ENCODE measurements at regions not wholly inside any gene's neighbourhood (a gene's known extent, or its start where the extent isn't known, plus 50 kb on each side); places are given as distances from the start of the nearest gene placed in this dataset.
"Not testable (repeated sequence)": the region's sequence is repeated elsewhere in the genome, so short reads cannot be mapped to it uniquely, and the experiment has no call there.

DNA sequence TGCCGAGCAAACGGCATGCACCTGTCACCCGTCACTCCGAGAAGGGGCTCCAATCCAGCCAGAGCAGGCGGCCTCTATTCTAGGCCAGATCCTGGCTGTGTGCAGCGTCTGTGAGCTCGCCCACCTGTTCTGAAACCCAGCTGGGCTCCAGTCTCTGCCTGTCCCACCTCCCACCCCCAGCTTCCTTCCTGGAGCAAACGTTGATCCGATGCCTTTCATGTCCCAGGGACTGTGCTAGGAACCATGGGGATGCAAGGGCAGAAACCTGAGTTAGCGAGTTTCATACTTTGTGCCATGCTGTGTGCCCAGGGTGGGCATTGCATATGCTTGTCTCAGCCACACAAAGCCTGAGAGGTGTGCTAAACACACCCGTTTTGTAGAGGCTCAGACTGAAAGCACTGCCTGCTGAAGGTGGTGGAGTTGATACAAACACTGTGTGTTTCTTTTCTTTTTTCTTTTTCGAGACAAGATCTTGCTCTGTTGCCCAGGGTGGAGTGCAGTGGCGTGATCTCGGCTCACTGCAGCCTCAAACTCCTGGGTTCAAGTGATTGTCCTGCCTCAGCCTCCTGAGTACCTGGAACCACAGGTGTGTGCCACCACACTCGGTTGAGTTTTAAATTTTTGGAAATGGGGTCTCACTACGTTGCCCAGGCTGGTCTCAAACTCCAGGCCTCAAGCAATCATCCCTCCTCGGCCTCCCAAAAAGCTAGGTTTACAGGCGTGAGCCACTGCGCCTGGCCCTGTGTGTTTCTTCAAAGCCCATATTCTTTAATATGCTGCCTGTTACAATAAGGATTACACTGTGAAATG, 84.1 kb upstream of the MED13L start:
- DNase-seq: peak; percentile 92

DNA sequence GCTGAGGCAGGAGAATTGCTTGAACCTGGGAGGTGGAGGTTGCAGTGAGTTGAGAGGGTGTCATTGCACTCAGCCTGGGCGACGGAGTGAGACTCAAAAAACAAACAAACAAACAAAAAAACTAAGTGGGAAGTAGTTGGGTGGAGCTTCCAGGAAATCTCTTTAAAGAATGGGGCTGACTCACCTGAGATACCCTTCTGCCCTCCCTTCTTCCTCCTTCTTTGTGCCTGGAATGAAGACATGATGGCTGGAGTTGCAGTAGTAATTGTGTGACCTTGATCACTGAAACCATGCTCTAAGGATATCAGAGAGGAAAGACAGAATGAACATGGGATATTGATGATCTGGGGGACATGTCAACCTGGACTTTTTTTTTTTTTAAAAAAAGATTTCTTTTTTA, 87.6 kb upstream of the MED13L start:
- DNase-seq: no peak

DNA sequence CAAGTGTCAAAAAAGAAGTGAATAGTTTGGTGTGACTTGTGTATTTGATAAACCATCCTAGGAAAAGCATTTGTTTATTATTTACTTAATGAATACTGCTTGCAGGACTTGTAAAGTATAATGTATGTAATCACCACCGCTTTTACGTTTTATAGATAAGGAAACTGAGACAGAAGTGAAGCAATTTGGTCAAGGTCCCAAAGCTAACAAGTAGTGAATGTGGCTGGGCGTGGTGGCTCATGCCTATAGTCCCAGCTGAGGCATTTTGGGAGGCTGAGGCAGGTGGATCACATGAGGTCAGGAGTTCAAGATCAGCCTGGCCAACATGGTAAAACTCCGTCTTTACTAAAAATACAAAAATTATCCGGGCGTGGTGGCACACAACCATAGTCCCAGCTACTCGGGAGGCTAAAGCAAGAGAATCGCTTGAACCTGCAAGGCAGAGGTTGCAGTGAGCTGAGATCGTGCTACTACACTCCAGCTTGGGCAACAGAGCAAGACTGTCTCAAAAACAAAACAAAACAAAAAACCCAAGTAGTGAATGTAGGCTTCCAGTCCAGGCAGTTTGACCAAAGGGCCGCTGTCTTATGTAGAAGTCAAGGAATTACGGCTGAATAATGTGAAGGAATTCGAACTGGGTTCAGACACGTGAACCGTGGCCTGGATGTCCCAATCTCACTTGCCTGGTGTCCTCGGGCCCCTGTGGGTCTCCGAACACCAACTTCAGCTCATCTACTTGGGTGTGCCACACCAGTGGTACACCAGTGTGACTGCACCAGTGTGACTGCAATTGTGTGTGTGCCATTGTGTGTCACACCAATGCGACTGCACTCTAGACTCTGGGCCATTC, 88.3 kb upstream of the MED13L start:
- no peak for DNase-seq

DNA sequence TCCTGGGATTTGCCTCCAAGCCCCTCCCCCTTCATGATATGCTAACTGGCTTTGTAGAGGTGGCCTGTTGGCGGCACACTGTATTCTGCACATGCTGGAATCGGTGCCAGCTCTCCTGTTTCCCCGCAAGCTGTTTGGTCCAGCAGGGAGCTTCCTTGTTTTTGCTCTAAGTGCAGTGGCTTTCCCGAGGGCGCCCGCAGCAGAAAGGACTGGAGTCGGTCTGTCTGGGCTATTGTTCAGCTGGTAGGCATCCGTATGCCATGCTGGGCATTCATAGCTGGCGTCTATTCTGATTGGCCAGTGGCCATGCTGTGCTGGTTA, 88.9 kb upstream of the MED13L start:
- DNase-seq: no peak

DNA sequence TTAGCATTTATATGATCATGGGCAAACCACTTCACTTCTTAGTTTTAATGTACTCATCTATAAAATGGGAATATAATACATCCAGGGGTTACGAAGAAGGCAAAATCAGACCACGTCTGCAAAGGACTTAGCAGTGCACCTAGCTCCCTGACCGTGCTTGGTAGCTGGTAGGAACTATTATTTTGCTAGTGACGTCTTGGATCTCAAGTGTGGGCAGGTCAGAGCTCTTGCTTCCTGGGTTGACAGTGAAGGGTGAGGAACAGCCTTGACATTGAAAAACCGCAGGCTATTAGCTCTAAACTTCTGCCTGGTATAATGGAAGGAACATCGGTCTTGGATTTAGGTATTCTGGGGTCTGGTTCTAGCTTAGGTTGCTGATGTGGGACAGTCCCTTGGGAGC, 89.3 kb upstream of the MED13L start:
- DNase-seq: no peak

DNA sequence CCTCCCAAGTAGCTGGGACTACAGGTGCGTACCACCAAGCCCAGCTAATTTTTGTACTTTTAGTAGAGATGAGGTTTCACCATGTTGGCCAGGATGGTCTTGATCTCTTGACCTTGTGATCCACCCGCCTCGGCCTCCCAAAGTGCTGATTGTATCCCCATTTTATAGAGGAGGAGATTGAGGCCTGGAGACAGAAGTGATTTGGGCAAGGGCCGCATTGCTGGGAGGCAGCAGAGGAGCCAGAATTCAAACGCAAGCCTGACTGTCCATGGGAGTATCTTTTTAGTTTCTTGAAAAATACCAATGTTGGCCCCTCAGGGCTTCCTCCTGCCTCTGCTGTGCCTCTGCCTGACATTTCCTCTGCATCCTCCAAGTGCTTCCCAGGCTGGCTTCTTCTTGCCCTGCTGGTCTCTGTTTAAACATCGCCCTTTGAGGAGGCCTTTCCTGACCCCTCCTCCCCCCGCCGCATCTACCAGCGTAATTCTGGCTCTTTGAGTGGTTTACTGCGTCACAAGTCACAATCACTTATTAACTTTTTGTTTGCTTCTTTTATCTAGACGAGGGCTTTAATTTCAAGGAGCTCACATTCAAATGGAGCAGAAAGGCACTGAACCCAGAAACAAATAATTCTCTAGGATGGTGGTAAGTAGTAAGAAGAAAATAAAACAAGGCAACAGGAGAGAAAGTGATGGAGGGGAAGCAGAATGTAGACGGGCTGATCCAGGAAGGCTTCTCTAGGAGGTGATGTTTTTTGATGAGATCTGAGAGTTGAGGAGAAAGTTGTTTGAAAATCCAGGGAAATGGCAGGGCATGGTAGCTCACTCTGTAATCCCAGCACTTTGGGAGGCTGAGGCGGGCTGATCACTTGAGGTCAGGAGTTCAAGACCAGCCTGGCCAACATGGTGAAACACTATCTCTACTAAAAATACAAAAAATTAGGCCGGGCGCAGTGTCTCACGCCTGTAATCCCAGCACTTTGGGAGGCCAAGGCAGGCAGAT, 91.0 kb upstream of the MED13L start:
- no peak for DNase-seq

DNA sequence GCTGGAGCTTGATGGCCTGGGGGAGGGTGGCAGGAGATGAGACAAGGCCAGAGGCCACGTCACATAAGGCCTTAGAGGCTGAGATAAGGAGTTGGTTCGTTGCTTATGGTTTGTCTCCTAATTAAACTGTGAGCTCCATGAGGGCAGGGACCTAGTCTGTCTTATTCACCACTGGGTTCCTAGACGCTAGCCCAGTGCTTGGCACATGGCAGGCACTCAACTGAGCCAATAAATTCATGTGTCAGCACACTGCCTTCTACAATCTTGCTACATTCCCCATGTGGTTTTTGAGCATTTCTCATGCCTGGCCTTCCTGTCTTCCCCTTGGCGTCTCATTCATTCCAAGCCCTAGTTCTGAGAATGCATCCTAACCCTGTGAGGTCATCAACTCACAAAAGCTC, 92.5 kb upstream of the MED13L start:
- DNase-seq: no peak

DNA sequence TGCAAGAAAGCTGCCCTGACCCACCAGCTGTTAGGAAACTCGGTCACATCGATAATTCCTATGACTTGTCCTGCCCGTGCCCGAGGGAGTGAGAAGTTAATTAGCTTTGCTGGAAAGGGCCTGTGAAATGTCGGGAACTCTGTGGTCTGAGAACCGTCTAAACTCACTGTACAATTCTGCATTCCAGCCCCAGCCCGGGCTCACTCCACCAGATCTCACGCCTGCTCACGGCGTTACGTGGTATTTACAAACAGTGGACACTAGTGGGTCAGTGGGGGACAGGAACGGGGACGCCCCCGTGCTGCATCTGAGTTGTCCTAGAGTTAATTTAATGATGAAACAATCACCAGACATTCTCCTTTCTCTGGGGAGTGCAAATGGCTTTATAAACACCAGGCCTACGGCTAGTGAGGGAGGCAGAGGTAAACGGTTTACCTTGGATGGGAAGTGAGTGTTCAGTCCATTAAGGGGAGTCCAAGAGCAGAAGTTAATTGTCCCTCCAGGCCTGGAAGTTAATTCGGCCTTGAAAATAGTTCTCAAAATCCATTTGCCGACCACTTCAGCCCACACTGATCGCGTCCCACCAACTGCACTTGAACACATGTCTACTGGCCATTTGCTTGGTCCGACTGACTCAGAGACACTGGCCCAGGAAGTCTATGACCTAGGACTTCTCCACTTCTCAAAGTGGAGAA, 93.5 kb upstream of the MED13L start:
- peak; percentile 31 for DNase-seq

DNA sequence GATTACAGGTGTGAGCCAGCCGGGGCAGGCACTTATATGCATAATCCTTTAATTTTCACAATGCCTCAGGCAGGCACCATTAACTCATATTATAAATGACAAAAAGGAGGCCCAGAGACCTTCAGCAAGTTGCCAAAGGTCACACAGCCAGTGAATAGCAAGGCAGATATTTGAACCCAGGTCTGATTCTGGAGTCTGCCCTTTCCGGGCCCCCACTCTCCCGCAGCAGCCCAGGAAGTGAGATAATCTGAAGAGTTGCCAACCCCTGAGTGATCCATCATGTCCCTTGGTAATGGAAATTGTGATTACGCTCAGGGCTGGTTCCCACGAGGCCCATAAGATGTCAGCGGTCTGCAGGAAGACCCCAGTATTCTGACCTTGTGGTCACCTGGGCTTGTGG, 95.3 kb upstream of the MED13L start:
- no peak for DNase-seq

DNA sequence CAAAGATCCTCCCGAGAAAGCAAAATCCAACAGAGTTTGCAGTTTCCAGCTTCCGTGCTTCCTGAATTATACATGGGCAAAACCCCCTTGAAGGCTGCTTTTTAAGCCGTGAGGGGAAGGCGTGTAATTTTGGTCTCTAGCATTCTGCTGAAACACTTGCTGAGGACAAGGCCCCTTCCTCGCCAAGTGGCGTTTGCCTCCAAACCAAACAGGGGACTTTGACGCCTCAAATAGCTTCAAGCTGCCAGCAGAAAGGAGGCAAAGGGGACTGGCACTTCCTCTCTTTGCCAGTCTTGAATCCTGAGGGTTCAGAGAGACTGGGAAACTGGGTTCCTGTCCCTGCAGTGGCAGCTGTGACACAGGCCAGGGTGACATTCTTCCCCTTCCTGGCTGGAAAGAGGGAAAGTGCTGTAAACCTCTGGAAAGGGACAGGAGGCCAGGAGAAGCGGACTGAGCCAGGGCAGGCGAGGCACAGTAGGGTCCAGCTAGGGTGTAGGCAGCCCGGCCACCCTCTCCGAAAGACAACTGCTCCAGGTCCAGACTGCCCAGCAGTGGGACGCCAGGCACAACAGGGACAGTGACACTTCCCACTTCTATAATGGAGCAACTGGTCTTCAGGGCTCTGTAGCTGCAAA, 96.2 kb upstream of the MED13L start:
- no peak for DNase-seq

DNA sequence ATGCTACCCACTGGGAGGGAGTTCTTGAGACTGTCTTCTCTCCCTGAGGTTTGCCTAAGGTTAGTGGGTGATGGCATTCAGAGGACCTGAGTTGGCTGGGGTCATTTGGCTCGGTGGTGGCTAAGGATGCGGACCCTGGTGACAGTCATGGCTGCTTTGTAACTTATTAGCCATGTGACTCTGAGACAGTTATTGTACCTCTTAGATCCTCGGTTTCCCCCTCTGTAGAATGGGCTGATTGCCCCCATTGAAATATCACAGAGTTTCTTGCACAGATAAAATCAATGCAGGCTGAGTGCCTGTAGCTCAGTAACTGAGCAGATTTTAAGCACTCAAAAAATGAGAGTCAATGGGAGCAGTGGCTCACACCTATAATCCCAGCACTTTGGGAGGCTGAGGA, 96.7 kb upstream of the MED13L start:
- DNase-seq: no peak

DNA sequence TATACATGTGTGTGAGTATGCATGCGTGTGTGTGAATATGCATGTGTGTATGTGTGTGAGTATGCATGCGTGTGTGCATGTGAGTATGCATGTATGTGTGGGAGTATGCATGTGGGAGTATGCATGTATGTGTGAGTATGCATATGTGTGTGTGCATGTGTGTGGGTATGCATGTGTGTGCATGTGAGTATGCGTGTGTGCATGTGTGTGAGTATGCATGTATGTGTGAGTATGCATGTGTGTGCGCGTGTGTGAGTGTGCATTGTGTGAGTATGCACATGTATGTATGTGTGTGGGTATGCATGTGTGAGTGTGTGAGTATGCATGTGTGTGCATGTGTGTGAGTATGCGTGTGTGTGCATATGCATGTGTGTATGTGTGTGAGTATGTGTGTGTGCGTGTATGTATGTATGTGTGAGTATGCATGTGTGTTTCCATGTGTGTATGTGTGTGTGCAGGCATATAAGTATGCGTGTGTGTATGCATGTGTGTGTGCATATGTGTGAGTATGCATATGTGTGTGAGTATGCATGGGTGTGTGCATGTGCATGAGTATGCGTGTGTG, 97.9 kb upstream of the MED13L start:
- no peak for DNase-seq

DNA sequence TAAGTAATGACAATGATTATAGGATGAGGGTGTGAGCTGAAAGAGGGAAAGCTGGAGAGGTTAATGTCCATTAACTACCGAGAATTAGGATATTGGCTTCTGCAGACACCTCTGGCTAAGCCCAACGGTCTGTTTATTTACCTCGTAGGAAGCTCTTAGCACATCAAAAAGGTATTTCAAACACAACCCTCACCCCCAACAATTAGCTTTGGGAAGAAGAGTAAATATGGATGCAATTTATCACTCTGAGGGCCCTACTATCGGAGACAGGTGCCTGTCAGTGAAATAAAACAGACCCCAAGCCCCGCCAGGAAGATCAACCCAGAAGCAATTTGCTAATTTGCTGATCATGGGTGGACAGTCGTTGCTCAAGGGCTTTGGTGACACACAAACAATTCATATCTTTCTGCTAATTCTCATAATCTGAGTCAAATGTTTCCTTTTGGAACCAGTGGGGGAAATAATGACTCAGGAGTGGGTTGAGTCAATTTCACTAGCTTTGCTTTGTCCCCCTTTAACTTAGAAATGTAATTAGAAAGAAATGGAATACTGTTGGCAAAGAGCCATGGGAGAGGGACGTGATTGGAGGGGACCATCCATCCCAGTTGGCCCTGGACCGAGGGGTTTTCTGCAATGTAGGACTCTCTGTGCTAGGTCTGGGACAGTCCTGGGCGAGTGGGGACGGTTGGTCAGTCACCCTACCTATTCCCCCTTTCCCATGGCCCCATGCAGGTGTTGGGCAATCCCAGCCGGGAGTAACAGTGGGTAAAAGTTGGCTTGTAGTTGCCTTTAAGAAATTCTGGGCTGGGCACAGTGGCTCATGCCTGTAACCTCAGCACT, 99.1 kb upstream of the MED13L start:
- DNase-seq: peak; percentile 37

DNA sequence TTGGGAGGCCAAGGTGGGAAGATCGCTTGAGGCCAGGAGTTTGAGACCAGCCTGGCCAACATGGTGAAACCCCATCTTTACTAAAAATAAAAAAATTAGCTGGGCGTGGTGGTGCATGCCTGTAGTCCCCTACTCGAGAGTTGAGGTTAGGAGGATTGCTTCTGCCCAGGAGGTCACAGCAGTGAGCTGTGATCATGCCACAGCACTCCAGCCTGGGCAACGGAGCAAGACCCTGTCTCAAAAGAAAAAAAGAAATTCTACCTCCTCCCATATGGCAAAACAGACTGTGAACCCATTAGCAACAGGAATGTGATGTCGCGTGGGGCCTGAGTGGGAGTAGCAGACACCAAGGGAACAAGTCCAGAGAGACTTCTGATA, 99.7 kb upstream of the MED13L start:
- not testable (repeated sequence) for DNase-seq

DNA sequence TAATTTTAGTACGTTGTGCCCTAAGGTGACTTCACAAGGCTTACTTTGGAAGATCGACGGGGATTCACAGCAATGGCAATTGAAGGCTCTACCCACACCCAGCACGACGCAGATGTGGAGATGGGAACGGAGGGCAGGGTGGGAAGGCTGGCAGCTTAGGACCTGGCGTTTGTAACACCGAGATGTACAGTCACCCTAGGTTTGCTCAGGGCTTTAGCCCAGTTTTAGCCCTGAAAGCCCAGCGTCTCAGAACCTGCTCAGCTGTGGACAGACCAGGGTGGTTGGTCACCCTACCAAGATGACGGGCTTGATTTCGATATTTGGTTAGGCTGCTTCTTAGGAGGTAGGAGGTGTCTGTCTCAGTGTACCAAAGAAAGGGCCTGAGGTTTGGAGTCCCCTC, 100.5 kb upstream of the MED13L start:
- DNase-seq: no peak

DNA sequence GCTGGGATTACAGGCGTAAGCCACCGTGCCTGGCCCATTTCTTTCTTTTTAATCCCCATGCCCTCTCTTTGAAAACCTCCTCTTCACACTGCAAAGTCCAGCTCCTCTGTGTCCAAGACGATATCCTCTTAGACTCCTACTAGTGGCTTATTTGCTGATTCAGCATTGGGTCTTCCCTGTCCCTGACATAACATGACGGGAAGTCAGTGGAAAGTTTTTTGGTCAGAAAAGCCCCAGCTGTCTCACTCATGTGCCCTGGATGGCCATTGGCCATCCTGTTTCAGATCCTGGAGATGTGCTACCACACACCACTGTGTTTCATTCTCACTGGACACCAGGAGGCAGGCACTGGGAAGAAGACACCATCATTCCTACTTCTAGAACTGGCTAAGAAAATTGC, 102.6 kb upstream of the MED13L start:
- DNase-seq: no peak

DNA sequence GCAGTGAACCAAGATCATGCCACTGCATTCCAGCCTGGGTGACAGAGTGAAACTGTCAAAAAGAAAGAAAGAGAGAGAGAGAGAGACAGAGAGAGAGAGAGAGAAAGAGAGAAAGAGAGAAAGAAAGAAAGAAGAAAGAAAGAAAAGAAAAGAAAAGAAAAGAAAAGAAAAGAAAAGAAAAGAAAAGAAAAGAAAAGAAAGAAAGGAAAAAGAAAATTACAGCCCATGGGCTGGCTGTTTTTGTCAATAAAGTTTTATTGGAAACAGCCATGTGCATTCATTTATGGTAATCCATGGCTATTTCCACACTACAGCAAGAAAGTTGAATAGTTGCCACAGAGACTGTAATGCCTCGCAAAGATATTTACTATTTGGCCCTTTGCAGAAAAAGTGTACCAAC, 103.2 kb upstream of the MED13L start:
- DNase-seq: not testable (repeated sequence)

DNA sequence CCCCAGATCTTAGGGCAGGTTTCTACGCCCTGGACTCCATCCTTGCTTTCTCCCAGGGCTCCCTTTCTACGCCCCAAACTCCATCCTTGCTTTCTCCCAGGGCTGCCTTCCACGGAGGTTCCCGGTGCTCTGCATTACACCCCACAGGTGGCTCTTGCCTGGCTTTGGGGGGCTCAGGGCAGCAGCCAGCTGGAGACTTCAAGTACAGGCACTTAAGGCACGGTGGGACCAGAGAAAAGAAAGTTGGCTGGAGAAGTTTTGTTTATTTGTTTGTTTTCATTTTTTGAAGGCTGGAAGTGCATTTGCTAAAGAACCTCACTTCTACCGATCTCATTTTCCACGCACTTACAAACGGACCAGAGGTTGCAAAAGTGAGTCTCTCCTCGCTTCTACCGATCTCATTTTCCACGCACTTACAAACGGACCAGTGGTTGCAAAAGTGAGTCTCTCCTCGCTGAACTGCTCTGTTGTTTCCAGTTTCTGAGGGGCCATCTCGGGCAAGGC, 103.8 kb upstream of the MED13L start:
- DNase-seq: no peak

DNA sequence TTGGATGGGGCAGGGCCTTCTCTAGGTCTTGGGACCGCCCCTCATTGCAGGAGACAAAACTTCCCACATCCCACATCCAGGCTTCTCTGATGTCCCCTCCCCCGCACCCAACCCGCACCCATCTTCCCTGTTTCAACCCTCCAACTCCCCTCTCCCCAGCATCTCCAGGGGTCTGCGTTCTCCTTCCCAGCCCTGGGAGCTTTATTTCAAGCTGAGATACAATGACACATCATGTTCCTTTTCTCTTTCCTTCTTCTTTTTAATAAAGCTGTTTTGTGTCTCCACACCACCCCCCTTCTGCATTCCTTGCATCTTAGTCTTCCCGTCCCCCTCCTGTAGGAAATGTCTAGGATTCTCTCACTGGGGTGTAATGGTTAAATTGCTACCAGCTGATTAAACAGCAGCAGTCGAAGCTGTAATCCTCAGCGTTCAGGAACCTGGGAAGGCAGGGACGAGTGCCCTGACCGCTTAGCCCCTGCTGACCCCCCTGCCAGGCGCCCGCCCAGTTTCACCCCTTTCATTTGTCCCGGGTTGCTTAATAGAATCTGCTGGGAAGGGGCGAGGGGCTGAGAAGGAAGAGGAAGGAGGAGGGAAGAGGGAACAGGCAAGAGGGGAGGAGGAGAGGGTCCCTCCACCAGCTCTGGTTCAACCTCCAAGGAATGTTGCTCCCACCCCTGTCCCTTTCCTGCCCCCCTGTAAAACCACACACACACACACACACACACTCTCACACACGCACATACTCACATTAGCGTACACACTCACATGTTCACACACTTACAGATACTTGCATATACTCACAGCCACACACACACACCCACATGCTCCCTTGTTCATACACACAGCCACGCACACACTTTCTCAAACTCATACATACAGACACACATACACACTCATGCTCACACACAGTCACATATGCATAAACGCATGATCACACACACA, 104.5 kb upstream of the MED13L start:
- peak; percentile 67 for DNase-seq
